ENCODE measurements at regions not wholly inside any gene's neighbourhood (a gene's known extent, or its start where the extent isn't known, plus 50 kb on each side); places are given as distances from the start of the nearest gene placed in this dataset.
A peak's percentile ranks its signal among the peaks of the same experiment; 100 is the strongest.
"Not testable (repeated sequence)": the region's sequence is repeated elsewhere in the genome, so short reads cannot be mapped to it uniquely, and the experiment has no call there.

DNA sequence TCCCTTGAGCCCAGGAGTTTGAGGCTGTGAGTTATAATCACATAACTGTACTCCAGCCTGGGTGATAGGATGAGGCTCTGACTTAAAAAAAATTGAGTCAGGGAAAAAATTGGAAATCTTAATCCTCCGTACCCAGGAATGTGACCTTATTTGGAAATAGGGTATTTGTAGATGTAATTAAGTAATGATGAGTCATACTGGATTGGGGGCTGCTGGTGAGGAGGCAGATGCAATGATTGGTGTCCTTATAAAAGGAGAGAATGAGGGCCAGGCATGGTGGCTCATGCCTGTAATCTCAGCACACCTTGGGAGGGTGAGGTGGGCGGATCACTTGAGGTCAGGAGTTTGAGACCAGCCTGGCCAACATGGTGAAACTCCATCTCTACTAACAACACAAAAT lies 134.9 kb upstream of the ALDH3B2 start:
- H3K4me3 ChIP-seq (ENCODE audit: low read depth, low read length); DNase-seq (ENCODE audit: low read depth): not testable (repeated sequence)

- not testable (repeated sequence) for DNase-seq (ENCODE audit: low read depth)
Observed at GRCh38 chr11:67807896-67808295, 133.5 kb upstream of the ALDH3B2 start.

DNA sequence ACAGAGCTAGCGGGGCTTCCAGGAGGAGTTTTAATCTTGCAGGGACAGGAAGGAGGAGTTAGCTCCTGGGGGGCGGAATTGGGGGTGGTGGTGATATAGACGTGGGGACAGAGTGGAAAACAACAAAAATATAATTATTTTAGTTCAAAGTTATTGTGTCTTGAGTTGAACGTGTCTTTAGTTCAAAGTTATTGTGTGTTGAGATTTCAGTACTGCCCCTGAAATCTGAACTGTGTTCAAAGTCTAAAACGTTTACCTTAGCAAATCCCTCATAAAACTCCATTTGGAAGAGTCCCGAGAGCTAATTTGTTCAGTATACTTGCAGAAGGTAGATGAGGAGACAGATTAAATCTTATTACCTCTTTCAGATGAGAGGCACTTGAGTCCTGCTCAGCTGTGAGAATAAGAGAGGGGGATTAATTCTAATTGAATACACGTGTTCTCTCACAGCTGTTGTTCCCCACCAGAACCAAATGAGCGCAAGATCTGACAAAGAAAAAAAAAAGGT lies 132.4 kb upstream of the ALDH3B2 start:
- DNase-seq (ENCODE audit: low read depth); H3K4me3 ChIP-seq (ENCODE audit: low read depth, low read length): not testable (repeated sequence)

More at GRCh38 chr11:67807896-67808295, 133.5 kb upstream of the ALDH3B2 start:
- not testable (repeated sequence) for H3K4me3 ChIP-seq (ENCODE audit: low read depth, low read length)

DNA sequence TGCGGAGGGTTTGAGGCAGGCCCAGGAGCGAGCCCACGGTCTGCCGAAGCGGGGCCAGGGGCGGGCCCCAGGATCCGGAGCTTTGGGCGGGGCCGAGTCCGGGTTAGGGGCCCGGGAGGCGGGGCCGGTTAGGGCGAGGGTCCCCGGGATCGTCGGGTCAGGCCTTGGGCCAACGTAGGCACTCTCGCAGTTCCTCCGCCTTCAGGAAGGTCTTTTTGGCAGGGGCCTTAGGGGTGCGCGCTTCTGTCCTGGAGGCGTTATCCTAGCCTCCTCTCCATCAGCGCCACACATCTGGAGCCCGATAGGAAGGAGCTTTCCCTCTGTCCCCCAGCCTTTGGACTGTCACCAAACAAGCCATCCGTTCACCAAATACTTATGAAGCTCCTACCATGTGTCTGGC lies 131.8 kb upstream of the ALDH3B2 start:
- DNase-seq (ENCODE audit: low read depth), result not testable (repeated sequence)
- H3K4me3 ChIP-seq (ENCODE audit: low read depth, low read length), result peak overlapping the region; percentile 56

DNA sequence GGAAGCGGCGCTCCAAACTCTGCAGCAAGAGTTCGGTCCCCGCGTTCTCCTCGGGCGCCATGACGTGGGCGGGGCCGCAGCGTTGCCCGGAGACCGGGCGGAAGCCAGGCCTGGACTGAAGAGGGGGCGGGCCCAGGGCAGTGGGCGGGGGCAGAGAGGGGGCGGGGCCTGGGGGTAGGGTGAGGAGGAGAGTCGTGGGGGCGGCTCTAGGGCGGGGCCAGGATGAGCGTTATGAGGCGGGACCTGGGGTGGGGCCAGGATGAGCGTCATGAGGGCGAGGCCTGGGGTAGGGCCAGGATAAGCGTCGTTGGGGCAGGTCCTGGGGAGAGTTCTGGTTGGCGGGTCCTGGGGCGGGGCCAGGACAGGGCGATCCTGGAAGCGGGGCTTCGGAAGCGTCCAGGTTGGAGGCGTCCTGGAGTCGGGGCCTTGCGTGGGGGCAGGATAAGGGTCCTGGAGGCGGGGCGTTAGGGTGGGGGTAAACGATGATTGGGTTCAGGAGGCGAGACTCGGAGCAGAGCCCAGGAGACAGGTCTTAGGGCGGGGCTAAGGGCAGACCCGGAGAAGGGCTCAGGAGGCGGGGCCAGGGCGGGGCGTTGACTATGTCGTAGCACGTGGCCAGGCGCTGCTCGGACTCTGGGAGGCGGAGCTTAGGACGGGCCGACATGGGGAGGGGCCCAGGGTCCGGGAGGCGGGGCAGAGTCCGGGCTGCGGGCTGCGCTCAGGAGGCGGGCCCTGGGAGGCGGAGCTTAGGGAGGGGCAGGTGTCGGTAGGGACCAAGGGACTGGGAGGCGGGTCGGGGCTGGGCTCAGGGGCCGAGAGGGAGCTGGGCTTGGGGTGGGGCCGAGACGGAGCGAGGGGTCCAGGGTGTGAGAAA lies 131.1 kb upstream of the ALDH3B2 start:
- H3K4me3 ChIP-seq (ENCODE audit: low read depth, low read length), result peak overlapping the region; percentile 64

DNA sequence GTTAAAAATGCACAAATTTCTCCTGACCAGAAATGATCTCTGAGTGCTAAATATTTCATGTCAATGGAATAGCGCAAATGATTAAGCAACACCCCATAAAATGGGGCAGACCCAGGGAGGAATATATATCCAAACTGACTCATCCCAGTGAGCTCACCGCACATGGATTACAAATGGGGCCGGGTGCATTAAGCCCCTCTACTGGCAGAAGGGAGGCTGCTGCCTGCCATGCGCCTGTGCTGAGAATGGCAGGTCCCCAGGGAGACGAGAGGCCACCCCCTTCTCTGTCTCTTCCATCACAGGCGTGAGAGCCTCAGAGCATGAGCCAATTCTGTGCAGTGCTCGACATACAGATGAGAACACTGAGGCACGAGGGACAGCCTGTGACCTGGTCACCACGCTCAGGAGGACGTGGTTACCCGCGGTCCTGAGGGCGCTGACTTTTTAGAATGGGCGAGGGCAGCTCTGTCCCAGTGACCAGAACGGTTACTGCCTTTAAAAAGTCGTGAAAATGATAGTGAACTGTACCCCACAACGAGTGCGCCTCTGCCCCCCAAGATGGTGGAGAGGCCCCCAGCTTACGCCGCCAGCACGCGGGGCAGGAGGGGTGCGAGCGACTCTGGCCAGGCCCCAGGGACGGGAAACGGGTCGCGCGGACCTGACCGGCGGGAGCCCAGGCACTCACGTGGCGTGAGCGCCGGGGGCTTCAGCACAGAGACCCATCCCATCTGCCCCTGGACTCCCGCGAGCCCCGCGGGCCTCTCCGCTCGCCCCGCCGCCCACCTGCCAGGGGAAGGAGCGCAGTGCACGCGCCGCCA lies 130.2 kb upstream of the ALDH3B2 start:
- peak overlapping the region; percentile 64 for H3K4me3 ChIP-seq (ENCODE audit: low read depth, low read length)
- DNase-seq (ENCODE audit: low read depth), result peak; percentile 68

More for the DNA sequence above, 131.1 kb upstream of the ALDH3B2 start:
- peak; percentile 91 for DNase-seq (ENCODE audit: low read depth)

- not testable (repeated sequence) for DNase-seq (ENCODE audit: low read depth); H3K4me3 ChIP-seq (ENCODE audit: low read depth, low read length)
Observed at GRCh38 chr11:67803519-67803918, 129.1 kb upstream of the ALDH3B2 start.

GRCh38 chr11:67803055-67803454 lies 128.6 kb upstream of the ALDH3B2 start:
- not testable (repeated sequence) for H3K4me3 ChIP-seq (ENCODE audit: low read depth, low read length)
- peak; percentile 49 for DNase-seq (ENCODE audit: low read depth)

DNA sequence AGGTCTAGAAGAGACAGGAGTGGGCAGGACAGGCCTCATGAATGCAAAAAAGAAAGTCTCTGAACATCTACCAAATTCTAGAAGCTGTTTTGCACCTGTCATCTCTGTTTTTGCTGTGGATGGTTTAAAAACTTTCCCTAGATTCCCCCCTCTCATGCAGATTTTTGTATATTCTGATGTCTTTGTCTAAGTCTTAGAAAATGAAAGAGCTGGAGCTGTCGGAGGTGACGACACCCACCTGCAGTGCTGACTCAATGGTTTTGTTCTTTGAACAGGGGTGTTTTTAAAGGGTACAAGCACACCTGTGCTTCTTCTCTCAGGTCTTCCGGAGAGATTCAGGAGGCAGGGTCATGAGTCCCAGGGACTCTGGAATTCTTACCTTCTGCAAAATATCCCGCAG lies 128.2 kb upstream of the ALDH3B2 start:
- not testable (repeated sequence) for DNase-seq (ENCODE audit: low read depth); H3K4me3 ChIP-seq (ENCODE audit: low read depth, low read length)

- not testable (repeated sequence) for H3K4me3 ChIP-seq (ENCODE audit: low read depth, low read length); DNase-seq (ENCODE audit: low read depth)
Observed at GRCh38 chr11:67801397-67801796, 127.0 kb upstream of the ALDH3B2 start.

DNA sequence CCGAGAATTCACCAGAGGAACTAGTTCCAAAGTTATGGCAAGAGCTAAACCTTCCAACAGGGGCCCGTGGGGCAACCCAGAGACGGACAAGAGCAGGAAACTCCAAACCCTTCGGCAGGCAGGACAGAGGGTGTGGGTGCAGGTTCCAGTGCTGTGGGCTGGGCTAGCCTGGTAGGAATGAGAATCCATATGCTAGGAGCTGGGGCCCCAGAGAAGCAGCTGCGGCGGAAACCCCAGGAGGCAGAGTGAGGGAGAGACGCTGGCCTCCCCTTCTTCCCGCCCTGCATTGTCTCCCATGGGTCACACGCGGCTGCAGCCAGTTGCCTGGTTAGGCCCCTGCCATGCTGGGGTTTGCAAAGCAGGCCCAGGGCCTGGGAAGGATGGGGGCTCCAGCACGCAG lies 126.2 kb upstream of the ALDH3B2 start:
- not testable (repeated sequence) for DNase-seq (ENCODE audit: low read depth); H3K4me3 ChIP-seq (ENCODE audit: low read depth, low read length)

- not testable (repeated sequence) for H3K4me3 ChIP-seq (ENCODE audit: low read depth, low read length); DNase-seq (ENCODE audit: low read depth)
Observed at GRCh38 chr11:67799808-67800207, 125.4 kb upstream of the ALDH3B2 start.

- not testable (repeated sequence) for H3K4me3 ChIP-seq (ENCODE audit: low read depth, low read length); DNase-seq (ENCODE audit: low read depth)
Observed at GRCh38 chr11:67797726-67798521, 123.5 kb upstream of the ALDH3B2 start.

DNA sequence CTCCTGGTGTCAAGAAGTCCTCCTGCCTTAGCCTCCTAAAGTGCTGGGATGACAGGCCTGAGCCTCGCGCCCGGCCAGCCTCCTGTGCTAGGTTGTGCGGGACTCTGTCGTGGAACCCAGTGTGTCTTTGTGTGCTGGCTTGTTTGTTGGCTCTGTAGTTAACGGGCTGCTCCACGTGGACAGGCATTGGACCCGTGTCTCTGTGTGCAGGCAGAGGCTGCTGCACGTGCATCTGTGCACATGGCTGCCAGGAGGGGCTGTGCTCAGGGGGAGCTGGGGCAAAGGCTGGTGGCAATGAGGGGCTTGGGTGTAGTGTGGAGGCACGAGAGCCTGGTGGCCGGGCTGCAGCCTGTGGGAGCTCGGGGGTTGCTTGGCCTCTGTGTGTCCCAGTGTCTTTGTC lies 121.3 kb upstream of the ALDH3B2 start:
- DNase-seq (ENCODE audit: low read depth), result no peak
- no peak overlapping the region for H3K4me3 ChIP-seq (ENCODE audit: low read depth, low read length)

GRCh38 chr11:67793750-67794149 lies 119.3 kb upstream of the ALDH3B2 start:
- H3K4me3 ChIP-seq (ENCODE audit: low read depth, low read length); DNase-seq (ENCODE audit: low read depth): not testable (repeated sequence)

DNA sequence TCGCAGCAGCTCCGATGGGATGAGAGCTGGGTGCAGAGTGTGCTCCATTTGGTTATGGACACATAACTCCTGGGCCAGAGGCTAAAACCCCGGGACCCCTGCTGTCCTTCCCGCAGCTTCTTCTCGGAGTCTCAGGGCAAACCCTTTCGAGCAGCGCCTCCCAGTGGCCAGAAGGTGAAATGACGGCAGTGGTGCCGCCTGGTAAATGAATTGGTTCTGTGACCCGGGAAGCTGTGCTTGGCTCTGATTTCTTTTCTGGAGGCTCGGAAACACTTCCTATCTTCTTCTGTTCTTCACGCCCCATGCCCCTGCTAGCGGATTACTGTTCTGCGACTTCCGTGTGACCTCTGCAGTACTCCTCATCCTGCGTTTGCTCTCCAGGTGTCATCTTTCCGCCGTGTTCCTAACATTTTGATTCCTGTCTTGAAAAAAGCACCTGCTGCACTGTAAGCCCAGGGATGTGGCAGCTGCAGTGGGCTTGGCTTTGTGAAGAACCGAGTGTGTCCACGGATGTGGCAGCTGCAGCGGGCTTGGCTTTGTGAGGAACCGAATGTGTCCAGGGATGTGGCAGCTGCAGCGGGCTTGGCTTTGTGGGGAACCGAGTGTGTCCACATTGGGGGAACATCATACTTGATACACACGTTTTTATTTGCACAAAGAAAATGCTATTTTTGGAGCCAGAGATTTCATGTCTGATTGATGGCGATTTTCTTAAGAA lies 118.0 kb upstream of the ALDH3B2 start:
- not testable (repeated sequence) for H3K4me3 ChIP-seq (ENCODE audit: low read depth, low read length); DNase-seq (ENCODE audit: low read depth)

GRCh38 chr11:67791598-67792170 lies 117.3 kb upstream of the ALDH3B2 start:
- not testable (repeated sequence) for H3K4me3 ChIP-seq (ENCODE audit: low read depth, low read length); DNase-seq (ENCODE audit: low read depth)

- not testable (repeated sequence) for DNase-seq (ENCODE audit: low read depth); H3K4me3 ChIP-seq (ENCODE audit: low read depth, low read length)
Observed at GRCh38 chr11:67788341-67788695, 113.9 kb upstream of the ALDH3B2 start.
